A549 (cell line): ENCODE measurements at regions not wholly inside any gene's neighbourhood (a gene's known extent, or its start where the extent isn't known, plus 50 kb on each side); places are given as distances from the start of the nearest gene placed in this dataset.

Source experiments
- ATAC-seq, 2 experiments: fragments of 200-7000 bp in 1 of 2; fragments of >200 bp in 1 of 2; cut with Nextera tagmentation in 1 of 2; cut with Tn5 transposase in 1 of 2; 3 replicates each; pipeline versions ENCODE4 v1.8.0 to v1.9.1; 2018 to 2020; ENCODE audit warnings: mild to moderate bottlenecking in 1 of 2, moderate library complexity in 1 of 2
- CTCF ChIA-PET: fragments of 300-600 bp; sonication (Branson Sonifier 250); formaldehyde crosslinking; extraction: SDS; loops from one replicate; lab custom pipeline; 2021; ENCODE audit warnings: antibody characterized with exemption, inconsistent platforms; lab: Yijun Ruan, JAX
- POLR2A ChIA-PET: fragments of 350-600 bp; formaldehyde crosslinking; extraction: SDS; loops from one replicate; lab custom pipeline; 2021; ENCODE audit warnings: antibody characterized with exemption, inconsistent platforms; lab: Yijun Ruan, JAX
- DNase-seq, 2 experiments: peaks; one replicate each; pipeline versions ENCODE4 v3.0.0 to v3.0.0-alpha.2; 2011 to 2016; ENCODE audit warnings: low read depth in 1 of 2, low spot score in 1 of 2
- FAIRE-seq: peaks from 2 replicates; lab custom pipeline; 2011; peaks lifted over from hg19 to GRCh38; lab: Jason Lieb, UNC
- H3K27ac ChIP-seq, 2 experiments: fragments of >200 bp; sonication (Bioruptor Twin); formaldehyde crosslinking; 3 replicates each; pipeline ENCODE4 v1.5.1; 2016 to 2017
- H3K4me1 ChIP-seq: fragments of >200 bp; sonication (Bioruptor Twin); formaldehyde crosslinking; 3 replicates; pipeline ENCODE4 v1.6.1; 2016
- H3K4me2 ChIP-seq: fragments of >200 bp; sonication (Bioruptor Twin); formaldehyde crosslinking; 3 replicates; pipeline ENCODE4 v1.6.1; 2016
- H3K4me3 ChIP-seq: fragments of >200 bp; sonication (Bioruptor Twin); formaldehyde crosslinking; 3 replicates; pipeline ENCODE4 v1.5.1; 2016
- H3K9me3 ChIP-seq: fragments of >200 bp; sonication (Bioruptor Twin); formaldehyde crosslinking; 3 replicates; pipeline ENCODE4 v1.6.1; 2016
- BHLHE40 ChIP-seq: IDR thresholded peaks from 2 replicates; pipeline ENCODE4 v1.6.1; 2012; ENCODE audit warnings: low read depth, low read length, inconsistent platforms
- CHD2 ChIP-seq: fragments of 150-350 bp; IDR thresholded peaks from 2 replicates; pipeline ENCODE4 v1.6.1; 2014; ENCODE audit warnings: low read length; ENCODE audit not compliant: partially characterized antibody
- CHD4 ChIP-seq: fragments of 200-600 bp; sonication (generic); IDR thresholded peaks from 2 replicates; pipeline ENCODE4 v1.6.1; 2016; ENCODE audit warnings: antibody characterized with exemption, mild to moderate bottlenecking, borderline replicate concordance
- EHMT2 ChIP-seq: fragments of 200-600 bp; sonication (generic); IDR thresholded peaks from 2 replicates; pipeline ENCODE4 v1.6.1; 2016; ENCODE audit warnings: antibody characterized with exemption, low read depth, mild to moderate bottlenecking, moderate library complexity
- ELK1 ChIP-seq: fragments of 150-350 bp; IDR thresholded peaks from 2 replicates; pipeline ENCODE4 v1.6.1; 2014; ENCODE audit warnings: low read depth, mild to moderate bottlenecking, low read length
- HOXA7 ChIP-seq: fragments of 250-450 bp; sonication (Bioruptor Pico); IDR thresholded peaks from 2 replicates; pipeline ENCODE4 v1.5.0; 2020; ENCODE audit warnings: mild to moderate bottlenecking, moderate library complexity
- JUN ChIP-seq, 2 experiments: fragments of >200 bp; sonication (Bioruptor Twin); formaldehyde crosslinking; IDR thresholded peaks; 2 replicates in 1 of 2; 3 replicates in 1 of 2; pipeline ENCODE4 v1.6.1; 2016 to 2017
- JUNB ChIP-seq: fragments of >200 bp; sonication (Bioruptor Twin); formaldehyde crosslinking; IDR thresholded peaks from 2 replicates; pipeline ENCODE4 v1.6.1; 2016
- KDM1A ChIP-seq: fragments of 200-600 bp; sonication (generic); IDR thresholded peaks from 2 replicates; pipeline ENCODE4 v1.6.1; 2016; ENCODE audit warnings: low read depth, mild to moderate bottlenecking
- POLR2AphosphoS2 ChIP-seq: conservative IDR thresholded peaks from 2 replicates; pipeline ENCODE4 v1.6.1; 2012; ENCODE audit warnings: low read length, improper control_type of control experiment, inconsistent platforms
- RAD21 ChIP-seq, 2 experiments: fragments of >200 bp in 1 of 2; sonication (Bioruptor Twin) in 1 of 2; formaldehyde crosslinking in 1 of 2; IDR thresholded peaks in 1 of 2; conservative IDR thresholded peaks in 1 of 2; 2 replicates in 1 of 2; 3 replicates in 1 of 2; pipeline ENCODE4 v1.6.1; 2012 to 2018; ENCODE audit warnings: inconsistent platforms in 1 of 2
- RFX5 ChIP-seq: fragments of 450-650 bp; IDR thresholded peaks from 2 replicates; pipeline ENCODE4 v1.7.1; 2014; ENCODE audit warnings: antibody characterized with exemption, mild to moderate bottlenecking, moderate library complexity
- SREBF2 ChIP-seq: fragments of 450-650 bp; IDR thresholded peaks from 2 replicates; pipeline ENCODE4 v1.6.1; 2014; ENCODE audit warnings: mild to moderate bottlenecking, moderate library complexity
- TP53 ChIP-seq: fragments of 250-450 bp; sonication (Bioruptor Pico); IDR thresholded peaks from 2 replicates; pipeline ENCODE4 v1.5.0; 2021; ENCODE audit warnings: mild to moderate bottlenecking, moderate library complexity
- ZC3H11A ChIP-seq: fragments of 450-650 bp; IDR thresholded peaks from 2 replicates; pipeline ENCODE4 v1.6.1; 2014; ENCODE audit warnings: antibody characterized with exemption, mild to moderate bottlenecking
- ZFP36 ChIP-seq: fragments of 450-650 bp; IDR thresholded peaks from 2 replicates; pipeline ENCODE4 v1.6.1; 2014; ENCODE audit warnings: borderline replicate concordance; ENCODE audit not compliant: partially characterized antibody
- WGBS: methylation state at CpG from one replicate; pipeline ENCODE4 v1.1.6; 2017; ENCODE audit errors: missing lambda C conversion rate; 5-methylcytosine and 5-hydroxymethylcytosine counted together
- TF ChIP-seq, protein P1 (sequence below): fragments of 250-450 bp; sonication (Bioruptor Pico); IDR thresholded peaks from 2 replicates; pipeline ENCODE4 v1.5.0; 2021; ENCODE audit warnings: mild to moderate bottlenecking, moderate library complexity, borderline replicate concordance

GRCh38 chr11:131037873-131038272 is 121.6 kb upstream of the SNX19 start:
- H3K27ac ChIP-seq: no peak overlapping the region
- CTCF ChIA-PET: no interaction called here
- DNase-seq (no peak), ATAC-seq (no peak), FAIRE-seq (no peak)
- no peak overlapping the region for H3K4me3 ChIP-seq
- no peaks in the 10 kb centered on the region for H3K9me3 ChIP-seq
- POLR2A ChIA-PET: no interaction called here
- no peaks in the 10 kb centered on the region for H3K4me1 ChIP-seq
- H3K4me2 ChIP-seq: no peak overlapping the region
- WGBS: 30% methylated on average over 7 of the region's 7 CpGs
- TF ChIP-seq RAD21 (conservative IDR thresholded peaks at IDR 0.05 in 1 of 2, IDR thresholded peaks at IDR 0.05 in 1 of 2) (peak in 1 of 2 experiments; percentile 35; a peak in 2 of 5 replicates), ZFP36 (no peak)

GRCh38 chr11:131038597-131038996 is 122.3 kb upstream of the SNX19 start:
- Histone ChIP-seq H3K9me3 (no peaks in the 10 kb centered on the region), H3K27ac (no peak overlapping the region), H3K4me2 (no peak overlapping the region), H3K4me3 (no peak overlapping the region), H3K4me1 (no peaks in the 10 kb centered on the region)
- ChIA-PET POLR2A (no interaction called here), CTCF (no interaction called here)
- TF ChIP-seq HOXA7 (no peak), RAD21 (conservative IDR thresholded peaks at IDR 0.05 in 1 of 2, IDR thresholded peaks at IDR 0.05 in 1 of 2) (peak in 1 of 2 experiments; percentile 15; a peak in 2 of 5 replicates), ZC3H11A (no peak), SREBF2 (no peak), JUN (IDR thresholded peaks at IDR 0.05) (no peak)
- FAIRE-seq: no peak
- 40% methylated on average over 5 of the region's 5 CpGs for WGBS
- DNase-seq: peak in 1 of 2 experiments; percentile 15
- peak in 1 of 2 experiments; percentile 72; a peak in 3 of 6 replicates for ATAC-seq

- TF ChIP-seq EHMT2 (no peak), BHLHE40 (no peak), KDM1A (no peak), ELK1 (no peak), TP53 (CRISPR knock-in tag) (no peak), JUNB (no peak), POLR2AphosphoS2 (no peak), JUN (IDR thresholded peaks at IDR 0.05) (no peak), CHD2 (no peak), CHD4 (no peak), RFX5 (no peak)
- TF ChIP-seq, protein P1, sequence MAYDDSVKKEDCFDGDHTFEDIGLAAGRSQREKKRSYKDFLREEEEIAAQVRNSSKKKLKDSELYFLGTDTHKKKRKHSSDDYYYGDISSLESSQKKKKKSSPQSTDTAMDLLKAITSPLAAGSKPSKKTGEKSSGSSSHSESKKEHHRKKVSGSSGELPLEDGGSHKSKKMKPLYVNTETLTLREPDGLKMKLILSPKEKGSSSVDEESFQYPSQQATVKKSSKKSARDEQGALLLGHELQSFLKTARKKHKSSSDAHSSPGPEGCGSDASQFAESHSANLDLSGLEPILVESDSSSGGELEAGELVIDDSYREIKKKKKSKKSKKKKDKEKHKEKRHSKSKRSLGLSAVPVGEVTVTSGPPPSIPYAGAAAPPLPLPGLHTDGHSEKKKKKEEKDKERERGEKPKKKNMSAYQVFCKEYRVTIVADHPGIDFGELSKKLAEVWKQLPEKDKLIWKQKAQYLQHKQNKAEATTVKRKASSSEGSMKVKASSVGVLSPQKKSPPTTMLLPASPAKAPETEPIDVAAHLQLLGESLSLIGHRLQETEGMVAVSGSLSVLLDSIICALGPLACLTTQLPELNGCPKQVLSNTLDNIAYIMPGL (CRISPR knock-in tag): no peak
- no peaks in the 10 kb centered on the region for H3K9me3 ChIP-seq
- CTCF ChIA-PET: interaction anchor here (0.7 kb wide), 1 partner anchor 22 kb away, joined by 3 read pairs; no protein-coding TSS in a partner anchor
- FAIRE-seq: no peak
- H3K4me2 ChIP-seq: no peak overlapping the region
- no peak for DNase-seq
- 31% methylated on average over 5 of the region's 5 CpGs for WGBS
- H3K27ac ChIP-seq: no peak overlapping the region
- H3K4me3 ChIP-seq: no peak overlapping the region
- ATAC-seq: no peak
- POLR2A ChIA-PET: no interaction called here
- H3K4me1 ChIP-seq: no peaks in the 10 kb centered on the region
These were observed 125.2 kb upstream of the SNX19 start for GRCh38 chr11:131041331-131042040.
